Astrocyte (in vitro differentiated cells and primary cell): ENCODE measurements at regions not wholly inside any gene's neighbourhood (a gene's known extent, or its start where the extent isn't known, plus 50 kb on each side); places are given as distances from the start of the nearest gene placed in this dataset.

Experiments used
- CTCF ChIP-seq: IDR thresholded peaks from 2 replicates; pipeline ENCODE4 v1.5.1; 2011; ENCODE audit warnings: low read depth, mild to moderate bottlenecking, inconsistent platforms, low read length, moderate library complexity; ENCODE audit not compliant: insufficient read depth
- EZH2 ChIP-seq: IDR thresholded peaks from 2 replicates; pipeline ENCODE4 v1.6.1; 2012; ENCODE audit warnings: mild to moderate bottlenecking, low read length, inconsistent platforms; ENCODE audit not compliant: insufficient read depth

GRCh38 chr3:104642827-104643226, 723.9 kb upstream of the ALCAM start:
- TF ChIP-seq EZH2 (no peak), CTCF (no peak)
